ENCODE measurements at regions not wholly inside any gene's neighbourhood (a gene's known extent, or its start where the extent isn't known, plus 50 kb on each side); places are given as distances from the start of the nearest gene placed in this dataset.

DNA sequence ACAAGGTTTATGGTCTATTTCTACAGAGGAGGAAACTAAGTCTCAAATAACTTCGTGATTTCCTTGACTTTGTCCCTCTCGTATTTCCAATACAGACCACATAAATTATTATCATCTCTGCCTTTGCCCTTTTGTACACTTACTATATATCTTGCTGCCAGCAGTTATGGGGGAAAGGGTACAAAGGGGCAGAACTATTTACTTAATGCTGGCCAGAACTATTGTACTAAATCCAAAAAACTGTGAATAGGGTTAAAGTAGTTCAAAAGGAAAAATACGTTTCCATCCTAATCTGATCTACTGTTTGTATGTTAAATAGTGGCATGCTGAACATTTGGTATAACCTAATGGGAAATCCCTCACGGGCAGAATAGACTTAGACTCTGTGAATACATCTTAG is 537.3 kb upstream of the SEMA6D start:
- no peak for DNase-seq

- no peak for DNase-seq
These were observed 534.5 kb upstream of the SEMA6D start for GRCh38 chr15:47182818-47183217.

- peak; percentile 53 to 72 for DNase-seq
These were observed 533.0 kb upstream of the SEMA6D start for GRCh38 chr15:47184003-47184907.

- DNase-seq: peak in 1 of 2 experiments; percentile 46
These were observed 532.1 kb upstream of the SEMA6D start for GRCh38 chr15:47184908-47185801.

GRCh38 chr15:47186075-47186474 is 531.2 kb upstream of the SEMA6D start:
- no peak for DNase-seq

GRCh38 chr15:47188758-47189507 is 528.4 kb upstream of the SEMA6D start:
- DNase-seq: no peak

- DNase-seq: no peak
These were observed 522.6 kb upstream of the SEMA6D start for GRCh38 chr15:47194718-47195117.

DNA sequence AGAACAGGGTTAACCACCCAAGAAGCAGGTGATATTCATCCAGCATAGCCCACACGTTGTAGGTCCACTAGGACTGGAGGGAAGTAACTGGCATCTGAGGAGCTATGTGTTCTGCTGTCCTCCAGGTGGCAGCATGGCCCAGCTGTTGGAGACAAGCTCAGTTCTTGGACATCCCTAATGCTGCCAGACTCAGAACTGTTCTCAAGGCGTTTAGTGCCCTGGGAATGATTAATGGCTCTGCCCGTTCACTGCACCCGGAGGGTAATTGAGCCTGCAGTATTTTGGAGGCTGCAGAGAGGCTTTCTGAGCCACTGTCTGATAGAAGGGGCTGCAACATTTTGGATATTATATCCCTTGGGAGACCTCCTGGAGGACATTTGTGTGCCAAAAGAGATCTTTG is 521.3 kb upstream of the SEMA6D start:
- peak; percentile 73 to 94 for DNase-seq

- DNase-seq: no peak
These were observed 513.3 kb upstream of the SEMA6D start for GRCh38 chr15:47203993-47204392.

GRCh38 chr15:47206358-47206978 is 510.8 kb upstream of the SEMA6D start:
- DNase-seq: no peak

DNA sequence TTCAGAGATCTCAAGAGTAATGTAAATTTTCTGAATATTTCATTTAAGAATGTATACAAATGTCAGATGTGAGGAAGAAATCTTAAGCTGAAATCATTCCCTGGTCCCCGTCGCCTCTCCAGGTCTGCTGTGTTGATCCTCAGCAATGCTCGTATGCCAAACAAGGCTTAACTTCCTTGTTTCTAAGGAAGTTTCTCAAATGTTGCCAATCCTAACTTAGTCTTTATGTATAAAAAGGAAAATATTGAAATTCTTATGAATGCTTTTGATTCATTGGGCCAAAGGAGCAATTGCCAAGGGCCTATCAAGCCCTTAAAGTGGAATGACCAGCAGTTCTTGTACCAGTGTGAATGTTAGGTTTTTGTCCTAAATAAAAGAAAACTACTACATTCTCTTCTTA is 507.7 kb upstream of the SEMA6D start:
- DNase-seq: no peak

DNA sequence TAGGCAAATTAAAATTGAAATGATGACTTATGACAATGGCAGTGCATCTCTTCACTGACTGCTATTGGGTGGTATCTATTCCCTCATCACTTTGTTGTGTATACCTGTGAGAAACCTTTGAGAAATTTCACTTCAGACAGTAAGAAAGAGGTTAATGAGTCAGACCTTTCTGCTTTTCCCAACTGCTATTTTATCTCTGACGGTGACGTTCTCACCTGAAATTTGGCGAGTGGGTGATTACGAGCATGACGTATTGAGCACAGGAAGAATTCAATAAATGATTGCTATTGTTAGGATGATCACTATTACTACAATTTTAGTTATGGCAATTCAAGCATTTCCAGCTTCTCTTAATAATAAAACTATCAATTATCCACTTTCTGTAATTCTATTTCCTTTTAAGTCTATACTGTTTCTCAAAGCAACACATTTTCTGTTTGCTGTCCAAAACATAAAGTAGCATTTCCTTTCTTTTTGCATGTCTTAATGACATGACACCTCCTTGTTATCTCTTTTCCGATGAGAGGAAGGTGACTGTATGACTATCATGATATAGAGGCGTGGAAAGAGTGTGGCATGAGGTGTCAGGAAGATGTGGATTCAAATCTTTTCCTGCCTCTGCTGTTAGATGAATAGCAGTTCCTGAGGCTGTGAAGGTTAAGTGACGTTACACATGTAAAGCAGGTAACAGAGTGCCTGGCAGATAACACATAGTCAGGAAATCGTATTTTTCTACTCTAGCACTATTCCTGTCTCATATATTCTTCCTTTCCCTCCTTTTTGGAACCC is 504.9 kb upstream of the SEMA6D start:
- no peak for DNase-seq

GRCh38 chr15:47213883-47214282 is 503.4 kb upstream of the SEMA6D start:
- DNase-seq: no peak

- no peak for DNase-seq
These were observed 499.0 kb upstream of the SEMA6D start for GRCh38 chr15:47218295-47218694.

GRCh38 chr15:47244361-47244760 is 472.9 kb upstream of the SEMA6D start:
- no peak for DNase-seq

- no peak for DNase-seq
These were observed 471.0 kb upstream of the SEMA6D start for GRCh38 chr15:47246317-47246716.

GRCh38 chr15:47258521-47258920 is 458.8 kb upstream of the SEMA6D start:
- peak in 1 of 2 experiments; percentile 1 for DNase-seq

GRCh38 chr15:47265686-47266085 is 451.6 kb upstream of the SEMA6D start:
- DNase-seq: no peak

GRCh38 chr15:47266566-47266965 is 450.7 kb upstream of the SEMA6D start:
- no peak for DNase-seq

DNA sequence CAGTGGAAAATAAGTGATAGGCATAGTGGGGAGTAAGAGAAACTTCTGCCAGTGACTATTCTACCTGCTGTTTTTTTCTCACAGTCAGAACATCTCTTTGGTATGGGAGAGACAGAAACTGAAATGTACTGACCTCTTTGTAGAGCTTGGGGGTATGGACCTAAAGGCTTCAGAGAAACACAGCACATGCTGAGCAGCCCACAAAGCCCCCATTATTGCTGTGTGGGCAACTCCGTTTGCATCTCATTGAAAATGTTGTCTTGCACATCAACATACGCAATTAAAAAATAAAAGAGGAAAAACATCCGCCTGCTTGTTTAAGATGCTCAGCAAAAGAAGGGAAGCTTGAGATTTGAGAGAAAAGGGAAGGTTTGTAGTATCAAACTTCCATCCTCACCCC is 443.4 kb upstream of the SEMA6D start:
- DNase-seq: no peak

- no peak for DNase-seq
These were observed 434.1 kb upstream of the SEMA6D start for GRCh38 chr15:47283246-47283645.

- DNase-seq: no peak
These were observed 428.5 kb upstream of the SEMA6D start for GRCh38 chr15:47288794-47289193.
